ENCODE measurements at regions not wholly inside any gene's neighbourhood (a gene's known extent, or its start where the extent isn't known, plus 50 kb on each side); places are given as distances from the start of the nearest gene placed in this dataset.

DNA sequence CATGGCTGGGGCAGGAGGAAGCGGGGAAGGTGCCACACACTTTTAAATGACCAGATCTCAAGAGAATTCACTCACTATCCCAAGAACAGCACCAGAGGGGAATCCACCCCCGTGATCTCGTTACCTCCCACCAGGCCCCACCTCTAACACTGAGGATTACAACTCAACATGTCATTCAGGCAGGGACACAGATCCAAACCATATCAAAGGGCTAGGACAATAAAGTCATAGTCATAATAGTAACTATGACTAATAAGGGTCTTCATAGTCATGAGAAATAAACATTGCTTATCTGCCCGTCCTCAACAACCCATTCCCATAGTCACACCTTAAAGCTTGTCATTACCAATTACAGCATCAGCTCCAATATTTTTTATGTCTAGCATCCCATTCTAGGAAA lies 65.3 kb upstream of the SMC2 start:
- no peak overlapping the region for H3K4me3 ChIP-seq (ENCODE audit: low read length)
- no peak for DNase-seq (ENCODE audit: low read depth)
- TF ChIP-seq, protein P1, sequence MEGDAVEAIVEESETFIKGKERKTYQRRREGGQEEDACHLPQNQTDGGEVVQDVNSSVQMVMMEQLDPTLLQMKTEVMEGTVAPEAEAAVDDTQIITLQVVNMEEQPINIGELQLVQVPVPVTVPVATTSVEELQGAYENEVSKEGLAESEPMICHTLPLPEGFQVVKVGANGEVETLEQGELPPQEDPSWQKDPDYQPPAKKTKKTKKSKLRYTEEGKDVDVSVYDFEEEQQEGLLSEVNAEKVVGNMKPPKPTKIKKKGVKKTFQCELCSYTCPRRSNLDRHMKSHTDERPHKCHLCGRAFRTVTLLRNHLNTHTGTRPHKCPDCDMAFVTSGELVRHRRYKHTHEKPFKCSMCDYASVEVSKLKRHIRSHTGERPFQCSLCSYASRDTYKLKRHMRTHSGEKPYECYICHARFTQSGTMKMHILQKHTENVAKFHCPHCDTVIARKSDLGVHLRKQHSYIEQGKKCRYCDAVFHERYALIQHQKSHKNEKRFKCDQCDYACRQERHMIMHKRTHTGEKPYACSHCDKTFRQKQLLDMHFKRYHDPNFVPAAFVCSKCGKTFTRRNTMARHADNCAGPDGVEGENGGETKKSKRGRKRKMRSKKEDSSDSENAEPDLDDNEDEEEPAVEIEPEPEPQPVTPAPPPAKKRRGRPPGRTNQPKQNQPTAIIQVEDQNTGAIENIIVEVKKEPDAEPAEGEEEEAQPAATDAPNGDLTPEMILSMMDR (IDR thresholded peaks at IDR 0.05; ENCODE audit: insufficient read depth, low read depth, low read length, missing control alignments): no peak
